ENCODE measurements at regions not wholly inside any gene's neighbourhood (a gene's known extent, or its start where the extent isn't known, plus 50 kb on each side); places are given as distances from the start of the nearest gene placed in this dataset.

DNA sequence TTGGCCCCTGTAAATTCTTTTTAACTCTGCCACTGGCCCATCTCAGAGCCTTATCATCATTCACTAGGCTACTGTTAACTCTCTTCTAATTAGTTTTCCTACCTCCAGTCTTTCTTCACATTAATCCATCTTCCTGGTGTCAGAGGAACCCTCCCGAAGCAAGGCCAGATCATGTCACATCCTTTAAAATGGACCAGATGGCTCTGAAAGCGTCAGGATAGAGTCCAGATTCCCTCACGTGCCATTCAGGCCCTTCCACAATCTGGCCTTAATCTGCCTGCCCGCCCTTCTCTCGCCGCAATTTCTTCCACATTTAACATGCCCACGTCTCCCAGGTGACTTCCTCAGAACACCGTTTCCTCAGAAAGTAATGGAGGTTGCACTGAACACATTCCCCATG, 86.5 kb downstream of the RFC3 start:
- ATAC-seq (ENCODE audit: low read depth) = no peak

DNA sequence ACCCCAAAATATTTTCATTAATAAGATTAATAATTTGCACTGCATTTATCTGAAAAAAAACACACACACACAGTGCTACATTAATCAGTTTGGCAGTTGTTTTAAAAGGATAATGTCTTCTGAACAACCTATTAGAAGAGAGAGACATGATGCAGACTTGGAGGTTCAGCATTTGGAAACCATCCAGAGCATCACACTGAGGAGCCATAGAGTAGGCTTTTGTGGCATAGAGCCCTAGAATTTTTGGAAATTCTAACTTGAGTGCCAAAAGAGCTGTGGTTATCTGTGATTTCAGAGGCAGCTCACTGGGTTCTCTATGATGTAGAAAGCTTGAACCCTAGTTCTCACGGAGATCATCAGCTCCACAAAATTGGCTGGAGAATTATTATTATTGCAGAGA, 90.2 kb downstream of the RFC3 start:
- ChIA-PET POLR2A (no interaction called here), CTCF (no interaction called here)
- Histone ChIP-seq H3K9me3 (ENCODE audit: control extremely low read depth in 1 of 3, control insufficient read depth in 2 of 3, insufficient read depth in 1 of 3, low read length in 2 of 3) (no peaks in the 10 kb centered on the region), H4K20me1 (ENCODE audit: control insufficient read depth, insufficient read depth, low read length, poor library complexity, severe bottlenecking) (no peaks in the 10 kb centered on the region), H3K27me3 (replicated peaks in 1 of 4; ENCODE audit: control extremely low read depth in 1 of 4, control insufficient read depth in 3 of 4, insufficient read depth in 4 of 4, low read length in 3 of 4) (no peaks in the 10 kb centered on the region), H3K36me3 (replicated peaks in 1 of 2; ENCODE audit: control extremely low read depth in 1 of 2, control insufficient read depth in 1 of 2, extremely low read depth in 1 of 2, insufficient read depth in 2 of 2, low read length in 1 of 2) (no peaks in the 10 kb centered on the region), H3K4me3 (ENCODE audit: control extremely low read depth in 1 of 5, extremely low read depth in 1 of 5, insufficient read depth in 1 of 5, low read depth in 2 of 5, low read length in 4 of 5) (no peak overlapping the region), H3K4me1 (ENCODE audit: control insufficient read depth in 2 of 2, insufficient read depth in 2 of 2, low read length in 2 of 2) (no peaks in the 10 kb centered on the region), H3K27ac (ENCODE audit: low read length in 2 of 2) (no peak overlapping the region), H3K4me2 (replicated peaks; ENCODE audit: low read depth, low read length, poor library complexity, severe bottlenecking) (no peak overlapping the region), H3K79me2 (ENCODE audit: control insufficient read depth, insufficient read depth, low read length) (no peaks in the 10 kb centered on the region), H3K9ac (ENCODE audit: low read length) (no peak overlapping the region), H2AFZ (ENCODE audit: insufficient read depth, low read depth, low read length, poor library complexity, severe bottlenecking) (no peak overlapping the region)
- TF ChIP-seq, protein P1, sequence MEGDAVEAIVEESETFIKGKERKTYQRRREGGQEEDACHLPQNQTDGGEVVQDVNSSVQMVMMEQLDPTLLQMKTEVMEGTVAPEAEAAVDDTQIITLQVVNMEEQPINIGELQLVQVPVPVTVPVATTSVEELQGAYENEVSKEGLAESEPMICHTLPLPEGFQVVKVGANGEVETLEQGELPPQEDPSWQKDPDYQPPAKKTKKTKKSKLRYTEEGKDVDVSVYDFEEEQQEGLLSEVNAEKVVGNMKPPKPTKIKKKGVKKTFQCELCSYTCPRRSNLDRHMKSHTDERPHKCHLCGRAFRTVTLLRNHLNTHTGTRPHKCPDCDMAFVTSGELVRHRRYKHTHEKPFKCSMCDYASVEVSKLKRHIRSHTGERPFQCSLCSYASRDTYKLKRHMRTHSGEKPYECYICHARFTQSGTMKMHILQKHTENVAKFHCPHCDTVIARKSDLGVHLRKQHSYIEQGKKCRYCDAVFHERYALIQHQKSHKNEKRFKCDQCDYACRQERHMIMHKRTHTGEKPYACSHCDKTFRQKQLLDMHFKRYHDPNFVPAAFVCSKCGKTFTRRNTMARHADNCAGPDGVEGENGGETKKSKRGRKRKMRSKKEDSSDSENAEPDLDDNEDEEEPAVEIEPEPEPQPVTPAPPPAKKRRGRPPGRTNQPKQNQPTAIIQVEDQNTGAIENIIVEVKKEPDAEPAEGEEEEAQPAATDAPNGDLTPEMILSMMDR (IDR thresholded peaks at IDR 0.05) = no peak
- no peak for TF ChIP-seq EZH2 (IDR thresholded peaks at IDR 0.05; ENCODE audit: borderline replicate concordance, insufficient read depth, low read depth, low read length, poor library complexity, severe bottlenecking)
- no peak overlapping the region for H3K27ac Mint-ChIP-seq
- WGBS (ENCODE audit: insufficient coverage) = 100% methylated on average over 1 of the region's 1 CpG
- intact Hi-C loops (cut with micrococcal nuclease) = no loop called here
- DNase-seq (no peak), ATAC-seq (ENCODE audit: low read depth) (no peak)
- no peaks in the 10 kb centered on the region for H3K27me3 Mint-ChIP-seq
- H3K9me3 Mint-ChIP-seq (ENCODE audit: insufficient read depth) = no peaks in the 10 kb centered on the region
- no peaks in the 10 kb centered on the region for H3K4me1 Mint-ChIP-seq
- H3K4me3 Mint-ChIP-seq = no peak overlapping the region

More for the DNA sequence above, 86.5 kb downstream of the RFC3 start:
- TF ChIP-seq, protein P1 (IDR thresholded peaks at IDR 0.05) = no peak
- no peak for TF ChIP-seq EZH2 (IDR thresholded peaks at IDR 0.05; ENCODE audit: borderline replicate concordance, insufficient read depth, low read depth, low read length, poor library complexity, severe bottlenecking)
- Histone ChIP-seq H2AFZ (ENCODE audit: insufficient read depth, low read depth, low read length, poor library complexity, severe bottlenecking) (no peak overlapping the region), H4K20me1 (ENCODE audit: control insufficient read depth, insufficient read depth, low read length, poor library complexity, severe bottlenecking) (no peaks in the 10 kb centered on the region), H3K9ac (ENCODE audit: low read length) (no peak overlapping the region), H3K4me1 (ENCODE audit: control insufficient read depth in 2 of 2, insufficient read depth in 2 of 2, low read length in 2 of 2) (no peaks in the 10 kb centered on the region), H3K36me3 (replicated peaks in 1 of 2; ENCODE audit: control extremely low read depth in 1 of 2, control insufficient read depth in 1 of 2, extremely low read depth in 1 of 2, insufficient read depth in 2 of 2, low read length in 1 of 2) (no peaks in the 10 kb centered on the region), H3K27ac (ENCODE audit: low read length in 2 of 2) (no peak overlapping the region), H3K4me2 (replicated peaks; ENCODE audit: low read depth, low read length, poor library complexity, severe bottlenecking) (no peak overlapping the region), H3K27me3 (replicated peaks in 1 of 4; ENCODE audit: control extremely low read depth in 1 of 4, control insufficient read depth in 3 of 4, insufficient read depth in 4 of 4, low read length in 3 of 4) (no peaks in the 10 kb centered on the region), H3K79me2 (ENCODE audit: control insufficient read depth, insufficient read depth, low read length) (no peaks in the 10 kb centered on the region), H3K4me3 (ENCODE audit: control extremely low read depth in 1 of 5, extremely low read depth in 1 of 5, insufficient read depth in 1 of 5, low read depth in 2 of 5, low read length in 4 of 5) (no peak overlapping the region), H3K9me3 (ENCODE audit: control extremely low read depth in 1 of 3, control insufficient read depth in 2 of 3, insufficient read depth in 1 of 3, low read length in 2 of 3) (peaks cover 0 to 1% (median 0%) of the 10 kb centered on the region in 3 donors)
- no peak overlapping the region for H3K27ac Mint-ChIP-seq
- DNase-seq = no peak
- CTCF ChIA-PET = no interaction called here
- H3K4me1 Mint-ChIP-seq = no peaks in the 10 kb centered on the region
- intact Hi-C loops (cut with micrococcal nuclease) = no loop called here
- H3K9me3 Mint-ChIP-seq (ENCODE audit: insufficient read depth) = peaks cover 7% of the 10 kb centered on the region
- no peak overlapping the region for H3K4me3 Mint-ChIP-seq
- no peaks in the 10 kb centered on the region for H3K27me3 Mint-ChIP-seq
- 92% methylated on average over 8 of the region's 8 CpGs for WGBS (ENCODE audit: insufficient coverage)
- POLR2A ChIA-PET = no interaction called here
